ENCODE measurements at regions not wholly inside any gene's neighbourhood (a gene's known extent, or its start where the extent isn't known, plus 50 kb on each side); places are given as distances from the start of the nearest gene placed in this dataset.
"Not testable (repeated sequence)": the region's sequence is repeated elsewhere in the genome, so short reads cannot be mapped to it uniquely, and the experiment has no call there.

- no peak for DNase-seq
These were observed 1039.0 kb downstream of the SOCS6 start for GRCh38 chr18:71327850-71328249.

GRCh38 chr18:71327441-71327840 is 1038.6 kb downstream of the SOCS6 start:
- DNase-seq = no peak

GRCh38 chr18:71326826-71327225 is 1038.0 kb downstream of the SOCS6 start:
- no peak for DNase-seq

GRCh38 chr18:71324356-71324755 is 1035.5 kb downstream of the SOCS6 start:
- no peak for DNase-seq

GRCh38 chr18:71322201-71322600 is 1033.4 kb downstream of the SOCS6 start:
- no peak for DNase-seq

GRCh38 chr18:71321319-71321718 is 1032.5 kb downstream of the SOCS6 start:
- no peak for DNase-seq

GRCh38 chr18:71304856-71305255 is 1016.0 kb downstream of the SOCS6 start:
- DNase-seq = no peak

- not testable (repeated sequence) for DNase-seq
These were observed 1014.9 kb downstream of the SOCS6 start for GRCh38 chr18:71303743-71304142.

GRCh38 chr18:71301596-71301995 is 1012.8 kb downstream of the SOCS6 start:
- DNase-seq = no peak

GRCh38 chr18:71294201-71294600 is 1005.4 kb downstream of the SOCS6 start:
- not testable (repeated sequence) for DNase-seq

- DNase-seq = no peak
These were observed 1004.5 kb downstream of the SOCS6 start for GRCh38 chr18:71293322-71293721.

- DNase-seq = no peak
These were observed 998.4 kb downstream of the SOCS6 start for GRCh38 chr18:71287268-71287667.

GRCh38 chr18:71252351-71252865 is 963.6 kb downstream of the SOCS6 start:
- no peak for DNase-seq

- no peak for DNase-seq
These were observed 961.3 kb downstream of the SOCS6 start for GRCh38 chr18:71250191-71250590.

GRCh38 chr18:71249791-71250190 is 960.9 kb downstream of the SOCS6 start:
- no peak for DNase-seq

- no peak for DNase-seq
These were observed 954.1 kb downstream of the SOCS6 start for GRCh38 chr18:71242981-71243380.

- DNase-seq = no peak
These were observed 950.3 kb downstream of the SOCS6 start for GRCh38 chr18:71238974-71239624.

- no peak for DNase-seq
These were observed 948.8 kb downstream of the SOCS6 start for GRCh38 chr18:71237641-71238040.

- no peak for DNase-seq
These were observed 944.3 kb downstream of the SOCS6 start for GRCh38 chr18:71233177-71233576.

GRCh38 chr18:71223486-71223885 is 934.6 kb downstream of the SOCS6 start:
- DNase-seq = no peak

- DNase-seq = no peak
These were observed 932.6 kb downstream of the SOCS6 start for GRCh38 chr18:71221405-71221804.

GRCh38 chr18:71212739-71213138 is 923.9 kb downstream of the SOCS6 start:
- DNase-seq = not testable (repeated sequence)

- no peak for DNase-seq
These were observed 923.4 kb downstream of the SOCS6 start for GRCh38 chr18:71212222-71212621.

GRCh38 chr18:71209944-71210343 is 921.1 kb downstream of the SOCS6 start:
- no peak for DNase-seq

- no peak for DNase-seq
These were observed 905.6 kb downstream of the SOCS6 start for GRCh38 chr18:71194438-71194837.
